Upper lobe of left lung (tissue), 6 donors: ENCODE measurements at regions not wholly inside any gene's neighbourhood (a gene's known extent, or its start where the extent isn't known, plus 50 kb on each side); places are given as distances from the start of the nearest gene placed in this dataset.
A peak's percentile ranks its signal among the peaks of the same experiment; 100 is the strongest.

Source experiments
- ATAC-seq, 2 donors: fragments of 200-7000 bp; cut with Tn5 transposase; one replicate each; pipeline ENCODE4 v1.9.1; 2022; ENCODE audit warnings: mild to moderate bottlenecking in 2 of 2, moderate library complexity in 2 of 2; ENCODE audit not compliant: low FRiP score in 2 of 2
- DNase-seq, 2 donors: peaks; one replicate each; pipeline ENCODE4 v3.0.0-alpha.2; 2019 to 2020
- H3K27ac ChIP-seq, 4 donors: fragments of 200-600 bp; sonication (generic); one replicate each; pipeline ENCODE4 v1.5.1; 2016 to 2019
- H3K27me3 ChIP-seq, 4 donors: fragments of 200-600 bp; sonication (generic); one replicate each; pipeline ENCODE4 v1.5.1; 2017 to 2019
- H3K36me3 ChIP-seq, 4 donors: fragments of 200-600 bp; sonication (generic); one replicate each; pipeline ENCODE4 v1.5.1; 2016 to 2019
- H3K4me1 ChIP-seq, 4 donors: fragments of 200-600 bp; sonication (generic); one replicate each; pipeline ENCODE4 v1.5.1; 2018 to 2019
- H3K4me3 ChIP-seq, 4 donors: fragments of 200-600 bp; sonication (generic); one replicate each; pipeline ENCODE4 v1.5.1; 2017 to 2019; ENCODE audit warnings: mild to moderate bottlenecking in 2 of 4, moderate library complexity in 1 of 4
- H3K9me3 ChIP-seq, 4 donors: fragments of 200-600 bp; sonication (generic); one replicate each; pipeline ENCODE4 v1.5.1; 2018 to 2019
- EP300 ChIP-seq, 4 donors: sonication (generic); formaldehyde crosslinking; IDR thresholded peaks; one replicate each; pipeline ENCODE4 v1.5.1; 2017; ENCODE audit warnings: antibody characterized with exemption in 4 of 4, control low read depth in 2 of 4
- POLR2A ChIP-seq, 4 donors: fragments of 450-650 bp; IDR thresholded peaks; one replicate each; pipeline ENCODE4 v1.5.1; 2016 to 2017; ENCODE audit warnings: antibody characterized with exemption in 4 of 4, mild to moderate bottlenecking in 2 of 4
- POLR2AphosphoS5 ChIP-seq, 2 donors: sonication (generic); formaldehyde crosslinking; IDR thresholded peaks; one replicate each; pipeline ENCODE4 v1.5.1; 2017; ENCODE audit warnings: antibody characterized with exemption in 2 of 2
- WGBS, 2 donors: methylation state at CpG; one replicate each; pipeline ENCODE4 v1.1.5; 2017 to 2018; 5-methylcytosine and 5-hydroxymethylcytosine counted together
- TF ChIP-seq, protein P1 (sequence below), 6 experiments: fragments of 450-650 bp in 4 of 6; fragments of 200-600 bp in 2 of 6; sonication (generic) in 2 of 6; IDR thresholded peaks; one replicate each; pipeline ENCODE4 v1.5.1; 2016 to 2019; ENCODE audit warnings: antibody characterized with exemption in 6 of 6
- donor health status: DM: no; HTN: no; CAD: no; lungs with moderate emphysema.
- donor health status: DM: no; HTN: yes; CAD: no; lungs with severe emphysema.

- DNase-seq (peak; percentile 23 to 61), ATAC-seq (peak in 1 of 2 donors; percentile 16)
- Histone ChIP-seq H3K36me3 (no peaks in the 10 kb centered on the region), H3K27me3 (peaks cover 0 to 19% (median 7%) of the 10 kb centered on the region in 4 donors), H3K9me3 (no peaks in the 10 kb centered on the region), H3K4me1 (peaks cover 0 to 11% (median 6%) of the 10 kb centered on the region in 4 donors), H3K27ac (no peak overlapping the region), H3K4me3 (no peak overlapping the region)
- WGBS, 2 donors = 64 to 88% methylated on average over 8 to 28 of the region's 28 CpGs
- TF ChIP-seq POLR2A (IDR thresholded peaks at IDR 0.05) (no peak), POLR2AphosphoS5 (IDR thresholded peaks at IDR 0.05) (no peak), EP300 (IDR thresholded peaks at IDR 0.05) (no peak)
- TF ChIP-seq, protein P1, sequence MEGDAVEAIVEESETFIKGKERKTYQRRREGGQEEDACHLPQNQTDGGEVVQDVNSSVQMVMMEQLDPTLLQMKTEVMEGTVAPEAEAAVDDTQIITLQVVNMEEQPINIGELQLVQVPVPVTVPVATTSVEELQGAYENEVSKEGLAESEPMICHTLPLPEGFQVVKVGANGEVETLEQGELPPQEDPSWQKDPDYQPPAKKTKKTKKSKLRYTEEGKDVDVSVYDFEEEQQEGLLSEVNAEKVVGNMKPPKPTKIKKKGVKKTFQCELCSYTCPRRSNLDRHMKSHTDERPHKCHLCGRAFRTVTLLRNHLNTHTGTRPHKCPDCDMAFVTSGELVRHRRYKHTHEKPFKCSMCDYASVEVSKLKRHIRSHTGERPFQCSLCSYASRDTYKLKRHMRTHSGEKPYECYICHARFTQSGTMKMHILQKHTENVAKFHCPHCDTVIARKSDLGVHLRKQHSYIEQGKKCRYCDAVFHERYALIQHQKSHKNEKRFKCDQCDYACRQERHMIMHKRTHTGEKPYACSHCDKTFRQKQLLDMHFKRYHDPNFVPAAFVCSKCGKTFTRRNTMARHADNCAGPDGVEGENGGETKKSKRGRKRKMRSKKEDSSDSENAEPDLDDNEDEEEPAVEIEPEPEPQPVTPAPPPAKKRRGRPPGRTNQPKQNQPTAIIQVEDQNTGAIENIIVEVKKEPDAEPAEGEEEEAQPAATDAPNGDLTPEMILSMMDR (IDR thresholded peaks at IDR 0.05) = no peak
Measured at GRCh38 chr14:101072945-101073597, 169.5 kb upstream of the RTL1 start.

- 79 to 91% methylated on average over 5 to 7 of the region's 7 CpGs for WGBS, 2 donors
- H3K27me3 ChIP-seq = peaks cover 0 to 21% (median 7%) of the 10 kb centered on the region in 4 donors
- TF ChIP-seq POLR2AphosphoS5 (IDR thresholded peaks at IDR 0.05) (no peak), POLR2A (IDR thresholded peaks at IDR 0.05) (no peak), EP300 (IDR thresholded peaks at IDR 0.05) (no peak)
- TF ChIP-seq, protein P1 (IDR thresholded peaks at IDR 0.05) = no peak
- H3K4me1 ChIP-seq = peaks cover 0 to 11% (median 6%) of the 10 kb centered on the region in 4 donors
- H3K4me3 ChIP-seq = no peak overlapping the region
- no peaks in the 10 kb centered on the region for H3K36me3 ChIP-seq
- H3K9me3 ChIP-seq = no peaks in the 10 kb centered on the region
- H3K27ac ChIP-seq = no peak overlapping the region
- DNase-seq (no peak), ATAC-seq (no peak)
Measured at GRCh38 chr14:101073598-101073965, 170.1 kb upstream of the RTL1 start.

DNA sequence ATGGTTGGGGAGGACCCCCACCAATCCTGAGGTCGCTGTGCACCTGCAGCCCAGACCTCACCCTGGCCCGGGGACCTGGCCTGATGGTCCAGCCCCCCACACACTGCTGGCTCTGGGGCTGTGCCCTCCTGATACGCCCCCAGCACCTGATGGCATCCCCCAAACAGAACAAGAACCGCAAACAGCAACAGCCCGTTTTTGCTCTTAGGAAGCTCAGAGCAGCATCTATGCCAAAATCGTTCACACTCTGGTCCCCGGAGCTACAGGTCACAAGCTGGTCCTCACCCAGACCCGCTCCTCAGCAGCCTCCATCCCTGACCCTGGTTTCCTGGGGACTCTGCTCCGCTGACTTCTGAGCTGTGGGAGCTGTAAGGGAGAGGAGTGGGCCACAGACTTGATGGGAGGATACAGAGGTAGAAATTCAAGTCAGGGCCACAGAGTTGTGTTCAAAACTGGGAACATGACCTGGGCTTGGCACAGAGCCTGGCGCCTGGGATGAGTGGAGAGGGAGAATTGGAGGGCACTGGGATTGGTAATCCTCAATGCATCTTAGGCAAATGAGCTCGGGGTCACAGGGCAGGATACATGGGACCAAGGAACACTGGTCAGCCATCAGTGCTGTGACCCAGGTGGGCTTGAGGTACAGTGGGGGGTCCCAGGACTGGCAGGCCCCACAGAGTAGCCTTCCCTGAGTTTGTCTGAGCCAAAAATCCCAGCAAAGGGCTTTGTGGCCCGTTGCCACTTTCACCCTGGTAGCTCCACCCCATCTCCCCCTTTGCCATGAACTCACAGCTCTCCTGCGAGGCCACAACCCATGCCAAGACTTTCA is 170.9 kb upstream of the RTL1 start:
- DNase-seq (peak in 1 of 2 donors; percentile 12), ATAC-seq (no peak)
- 77 to 85% methylated on average over 12 to 13 of the region's 13 CpGs for WGBS, 2 donors
- no peaks in the 10 kb centered on the region for H3K9me3 ChIP-seq
- H3K4me1 ChIP-seq = peaks cover 0 to 11% (median 6%) of the 10 kb centered on the region in 4 donors
- no peaks in the 10 kb centered on the region for H3K36me3 ChIP-seq
- no peak overlapping the region for H3K4me3 ChIP-seq
- TF ChIP-seq EP300 (IDR thresholded peaks at IDR 0.05) (no peak), POLR2AphosphoS5 (IDR thresholded peaks at IDR 0.05) (no peak), POLR2A (IDR thresholded peaks at IDR 0.05) (no peak)
- TF ChIP-seq, protein P1 (IDR thresholded peaks at IDR 0.05) = no peak
- H3K27me3 ChIP-seq = peaks cover 0 to 23% (median 7%) of the 10 kb centered on the region in 4 donors
- H3K27ac ChIP-seq = no peak overlapping the region

DNA sequence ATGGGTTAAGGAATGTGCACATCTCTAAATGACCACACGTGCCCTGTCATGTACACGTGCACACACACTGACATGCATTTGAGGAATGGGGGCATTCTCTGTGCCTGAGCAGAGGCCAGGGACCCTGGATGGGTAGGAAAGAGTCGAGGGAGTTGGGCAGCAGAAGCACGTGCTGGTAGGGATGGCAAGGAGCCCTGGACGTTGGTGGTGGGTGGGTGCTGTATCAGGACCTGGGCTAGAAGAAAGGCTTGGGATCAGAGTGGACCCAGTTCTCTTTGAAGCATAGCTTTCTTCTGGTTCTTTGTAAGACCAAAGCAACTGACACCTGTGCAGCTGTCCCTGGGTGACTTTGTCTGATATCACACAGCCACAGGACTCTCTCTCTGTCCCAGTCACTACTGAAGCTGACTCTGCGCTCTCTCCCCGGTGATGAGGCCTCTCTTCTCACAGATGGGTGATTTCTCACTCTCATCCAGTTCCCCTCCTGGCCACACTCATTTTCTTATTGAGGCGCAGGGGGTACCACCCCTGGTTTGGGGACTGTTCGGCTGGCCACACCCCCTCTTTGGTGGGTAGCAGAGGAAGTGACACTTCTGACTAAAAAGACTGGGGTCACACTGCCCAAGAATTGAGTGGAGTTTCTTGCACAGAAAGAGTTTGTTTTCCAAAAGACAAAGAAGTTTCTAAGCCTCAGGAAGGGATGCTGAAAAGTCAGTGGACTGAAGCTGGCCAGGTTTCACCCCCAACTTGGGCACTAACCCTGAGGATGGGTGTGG is 171.7 kb upstream of the RTL1 start:
- TF ChIP-seq POLR2A (IDR thresholded peaks at IDR 0.05) (no peak), EP300 (IDR thresholded peaks at IDR 0.05) (no peak), POLR2AphosphoS5 (IDR thresholded peaks at IDR 0.05) (no peak)
- TF ChIP-seq, protein P1 (IDR thresholded peaks at IDR 0.05) = no peak
- Histone ChIP-seq H3K27me3 (peaks cover 0 to 23% (median 7%) of the 10 kb centered on the region in 4 donors), H3K9me3 (no peaks in the 10 kb centered on the region), H3K36me3 (no peaks in the 10 kb centered on the region), H3K4me3 (no peak overlapping the region), H3K27ac (no peak overlapping the region), H3K4me1 (peaks cover 0 to 11% (median 6%) of the 10 kb centered on the region in 4 donors)
- ATAC-seq (no peak), DNase-seq (peak in 1 of 2 donors; percentile 18)
- 64% methylated on average over 9 of the region's 9 CpGs for WGBS, 2 donors
